ENCODE measurements at regions not wholly inside any gene's neighbourhood (a gene's known extent, or its start where the extent isn't known, plus 50 kb on each side); places are given as distances from the start of the nearest gene placed in this dataset.

- FAIRE-seq: no peak
Observed at GRCh38 chr4:114472269-114473032, 126.2 kb upstream of the UGT8 start.

- FAIRE-seq: no peak
Observed at GRCh38 chr4:114474188-114474800, 124.3 kb upstream of the UGT8 start.

GRCh38 chr4:114476310-114476709 is 122.3 kb upstream of the UGT8 start:
- no peak for FAIRE-seq

- FAIRE-seq: no peak
Observed at GRCh38 chr4:114479595-114479994, 119.0 kb upstream of the UGT8 start.

GRCh38 chr4:114481856-114482255 is 116.8 kb upstream of the UGT8 start:
- FAIRE-seq: no peak

- FAIRE-seq: no peak
Observed at GRCh38 chr4:114487101-114487500, 111.5 kb upstream of the UGT8 start.

- no peak for FAIRE-seq
Observed at GRCh38 chr4:114488301-114488982, 110.2 kb upstream of the UGT8 start.

- FAIRE-seq: no peak
Observed at GRCh38 chr4:114494246-114494803, 104.3 kb upstream of the UGT8 start.

GRCh38 chr4:114495471-114495928 is 103.1 kb upstream of the UGT8 start:
- no peak for FAIRE-seq

- FAIRE-seq: no peak
Observed at GRCh38 chr4:114497116-114497515, 101.5 kb upstream of the UGT8 start.

- FAIRE-seq: no peak
Observed at GRCh38 chr4:114509340-114509739, 89.3 kb upstream of the UGT8 start.

GRCh38 chr4:114512595-114513295 is 85.9 kb upstream of the UGT8 start:
- FAIRE-seq: no peak

GRCh38 chr4:114519368-114519767 is 79.2 kb upstream of the UGT8 start:
- no peak for FAIRE-seq

- no peak for FAIRE-seq
Observed at GRCh38 chr4:114527170-114527569, 71.4 kb upstream of the UGT8 start.

- FAIRE-seq: no peak
Observed at GRCh38 chr4:114527637-114528036, 71.0 kb upstream of the UGT8 start.

GRCh38 chr4:114535725-114536124 is 62.9 kb upstream of the UGT8 start:
- no peak for FAIRE-seq

GRCh38 chr4:114537352-114537751 is 61.3 kb upstream of the UGT8 start:
- FAIRE-seq: no peak

GRCh38 chr4:114538012-114538617 is 60.5 kb upstream of the UGT8 start:
- FAIRE-seq: no peak

GRCh38 chr4:114539985-114540384 is 58.6 kb upstream of the UGT8 start:
- FAIRE-seq: no peak

- FAIRE-seq: no peak
Observed at GRCh38 chr4:114547340-114548134, 51.1 kb upstream of the UGT8 start.
